OCI-LY1 (cell line): ENCODE measurements at regions not wholly inside any gene's neighbourhood (a gene's known extent, or its start where the extent isn't known, plus 50 kb on each side); places are given as distances from the start of the nearest gene placed in this dataset.

Experiments
- H2AFZ ChIP-seq: fragments of 200-600 bp; sonication (generic), shearing (Covaris generic); 2 replicates; pipeline ENCODE4 v1.6.0; 2014; ENCODE audit warnings: antibody characterized with exemption, mild to moderate bottlenecking, low read length
- H3F3A ChIP-seq: fragments of 200-600 bp; sonication (generic), shearing (Covaris generic); 2 replicates; pipeline ENCODE4 v1.6.0; 2014; ENCODE audit warnings: mild to moderate bottlenecking, antibody characterized with exemption, low read length, moderate library complexity; ENCODE audit not compliant: insufficient read depth
- H3K27ac ChIP-seq: fragments of 200-600 bp; sonication (generic); 2 replicates; pipeline ENCODE4 v1.5.1; 2014; ENCODE audit warnings: low read length, mixed run types, mild to moderate bottlenecking, low read depth; ENCODE audit not compliant: poor library complexity, severe bottlenecking
- H3K27me3 ChIP-seq: fragments of 200-600 bp; sonication (generic); 2 replicates; pipeline ENCODE4 v1.6.0; 2014; ENCODE audit warnings: antibody characterized with exemption, mild to moderate bottlenecking, low read length, moderate library complexity; ENCODE audit not compliant: insufficient read depth
- H3K36me3 ChIP-seq: fragments of 200-600 bp; sonication (generic); 2 replicates; pipeline ENCODE4 v1.6.1; 2014; ENCODE audit warnings: mild to moderate bottlenecking, antibody characterized with exemption, low read length, moderate library complexity, mixed read lengths; ENCODE audit not compliant: insufficient read depth
- H3K4me1 ChIP-seq: fragments of 200-600 bp; sonication (generic); 2 replicates; pipeline ENCODE4 v1.5.1; 2014; ENCODE audit warnings: mild to moderate bottlenecking, low read length, moderate library complexity; ENCODE audit not compliant: insufficient read depth, severe bottlenecking
- H3K4me2 ChIP-seq: fragments of 200-600 bp; sonication (generic), shearing (Covaris generic); 2 replicates; pipeline ENCODE4 v1.6.1; 2014; ENCODE audit warnings: low read length
- H3K4me3 ChIP-seq: fragments of 200-600 bp; sonication (generic); 2 replicates; pipeline ENCODE4 v1.5.1; 2014; ENCODE audit warnings: low read length, low read depth, mild to moderate bottlenecking, mixed read lengths; ENCODE audit not compliant: poor library complexity, severe bottlenecking
- H3K79me2 ChIP-seq: fragments of 200-600 bp; shearing (Covaris generic); 2 replicates; pipeline ENCODE4 v1.6.1; 2016; ENCODE audit warnings: mixed run types, low read length, mixed read lengths; ENCODE audit not compliant: insufficient read depth
- H3K9ac ChIP-seq: fragments of 200-600 bp; sonication (generic), shearing (Covaris generic); 2 replicates; pipeline ENCODE4 v1.6.1; 2014; ENCODE audit warnings: mild to moderate bottlenecking, low read length, mixed read lengths
- H3K9me2 ChIP-seq: fragments of 200-600 bp; sonication (generic), shearing (Covaris generic); 2 replicates; pipeline ENCODE4 v1.6.1; 2014; ENCODE audit warnings: low read depth, mild to moderate bottlenecking, low read length, mixed read lengths
- H3K9me3 ChIP-seq: fragments of 200-600 bp; shearing (Covaris generic); 2 replicates; pipeline ENCODE4 v1.6.1; 2014; ENCODE audit warnings: low read length, mixed read lengths
- H4K20me1 ChIP-seq: fragments of 200-600 bp; sonication (generic), shearing (Covaris generic); 2 replicates; pipeline ENCODE4 v1.6.0; 2016; ENCODE audit warnings: mild to moderate bottlenecking, low read length; ENCODE audit not compliant: insufficient read depth
- CTCF ChIP-seq: fragments of 200-600 bp; sonication (generic), shearing (Covaris generic); IDR thresholded peaks from 2 replicates; pipeline ENCODE4 v1.5.1; 2017; ENCODE audit warnings: mild to moderate bottlenecking, antibody characterized with exemption, low read length, moderate library complexity, mixed read lengths
- EZH2 ChIP-seq: fragments of 200-600 bp; sonication (generic), shearing (Covaris generic); IDR thresholded peaks from 2 replicates; pipeline ENCODE4 v1.8.0; 2017; ENCODE audit warnings: borderline replicate concordance, mixed run types, mild to moderate bottlenecking, antibody characterized with exemption, low read length, moderate library complexity, mixed read lengths

- Histone ChIP-seq H3K36me3 (no peaks in the 10 kb centered on the region), H4K20me1 (no peaks in the 10 kb centered on the region), H3K9me2 (no peaks in the 10 kb centered on the region), H3K27ac (no peak overlapping the region), H3K4me2 (no peak overlapping the region), H3K9me3 (no peaks in the 10 kb centered on the region), H3F3A (no peaks in the 10 kb centered on the region), H3K4me1 (no peaks in the 10 kb centered on the region), H3K4me3 (no peak overlapping the region), H3K9ac (no peak overlapping the region), H3K79me2 (no peaks in the 10 kb centered on the region), H3K27me3 (no peaks in the 10 kb centered on the region), H2AFZ (no peak overlapping the region)
- TF ChIP-seq EZH2, result no peak
- TF ChIP-seq CTCF, result no peak
These were observed 108.7 kb upstream of the GLI3 start for GRCh38 chr7:42345478-42346299.

GRCh38 chr7:42344198-42344755, 107.3 kb upstream of the GLI3 start:
- no peaks in the 10 kb centered on the region for H3K9me3 ChIP-seq

GRCh38 chr7:42342381-42342780, 105.4 kb upstream of the GLI3 start:
- TF ChIP-seq EZH2 (no peak), CTCF (no peak)

More at GRCh38 chr7:42344198-42344755, 107.3 kb upstream of the GLI3 start:
- Histone ChIP-seq H3K36me3 (no peaks in the 10 kb centered on the region), H2AFZ (no peak overlapping the region), H3K27ac (no peak overlapping the region), H4K20me1 (no peaks in the 10 kb centered on the region), H3K79me2 (no peaks in the 10 kb centered on the region), H3K27me3 (no peaks in the 10 kb centered on the region), H3K9me2 (no peaks in the 10 kb centered on the region), H3K4me3 (no peak overlapping the region), H3K4me1 (no peaks in the 10 kb centered on the region), H3K9ac (no peak overlapping the region), H3K4me2 (no peak overlapping the region), H3F3A (no peaks in the 10 kb centered on the region)
- TF ChIP-seq CTCF, result no peak
- no peak for TF ChIP-seq EZH2

More at GRCh38 chr7:42342381-42342780, 105.4 kb upstream of the GLI3 start:
- Histone ChIP-seq H3K4me1 (peaks cover 4% of the 10 kb centered on the region), H3K9me3 (no peaks in the 10 kb centered on the region), H3K4me2 (no peak overlapping the region), H4K20me1 (no peaks in the 10 kb centered on the region), H3K9me2 (no peaks in the 10 kb centered on the region), H3K27me3 (no peaks in the 10 kb centered on the region), H3K36me3 (no peaks in the 10 kb centered on the region), H2AFZ (no peak overlapping the region), H3K79me2 (no peaks in the 10 kb centered on the region), H3K27ac (no peak overlapping the region), H3K4me3 (no peak overlapping the region), H3F3A (no peaks in the 10 kb centered on the region), H3K9ac (no peak overlapping the region)
